GM23338 (cell line): ENCODE measurements at regions not wholly inside any gene's neighbourhood (a gene's known extent, or its start where the extent isn't known, plus 50 kb on each side); places are given as distances from the start of the nearest gene placed in this dataset.

Experiments used
- ATAC-seq: fragments of 200-7000 bp; cut with Tn5 transposase; 3 replicates; pipeline ENCODE4 v1.9.1; 2020
- DNase-seq: peaks from one replicate; pipeline ENCODE4 v3.0.0-alpha.2; 2015; ENCODE audit warnings: low spot score
- H2AFZ ChIP-seq: fragments of 200-600 bp; sonication (generic); 2 replicates; pipeline ENCODE4 v1.8.0; 2016; ENCODE audit warnings: antibody characterized with exemption, mild to moderate bottlenecking, moderate library complexity
- H3F3A ChIP-seq: fragments of 200-600 bp; sonication (generic); replicated peaks from 2 replicates; pipeline ENCODE4 v1.8.0; 2017; ENCODE audit warnings: antibody characterized with exemption, mixed run types, low read depth
- H3K27ac ChIP-seq: fragments of 200-600 bp; sonication (generic); 2 replicates; pipeline ENCODE4 v1.6.1; 2016; ENCODE audit warnings: low read depth
- H3K27me3 ChIP-seq: fragments of 200-600 bp; sonication (generic); 2 replicates; pipeline ENCODE4 v1.8.0; 2016; ENCODE audit warnings: mild to moderate bottlenecking, mixed run types, moderate library complexity; ENCODE audit not compliant: insufficient read depth
- H3K36me3 ChIP-seq: fragments of 200-600 bp; sonication (generic); 2 replicates; pipeline ENCODE4 v1.8.0; 2016; ENCODE audit warnings: mild to moderate bottlenecking; ENCODE audit not compliant: insufficient read depth
- H3K4me1 ChIP-seq: fragments of 200-600 bp; sonication (generic); 2 replicates; pipeline ENCODE4 v1.8.0; 2016; ENCODE audit warnings: mild to moderate bottlenecking, moderate library complexity; ENCODE audit not compliant: insufficient read depth
- H3K4me2 ChIP-seq: fragments of 200-600 bp; sonication (generic); 2 replicates; pipeline ENCODE4 v1.7.1; 2017; ENCODE audit warnings: mixed run types
- H3K4me3 ChIP-seq: fragments of 200-600 bp; sonication (generic); 2 replicates; pipeline ENCODE4 v1.6.1; 2016; ENCODE audit warnings: mixed run types
- H3K79me2 ChIP-seq: fragments of 200-600 bp; sonication (generic); replicated peaks from 2 replicates; pipeline ENCODE4 v1.8.0; 2017; ENCODE audit warnings: mild to moderate bottlenecking; ENCODE audit not compliant: insufficient read depth
- H3K9me2 ChIP-seq: fragments of 200-600 bp; sonication (generic); 2 replicates; pipeline ENCODE4 v1.8.0; 2017; ENCODE audit not compliant: insufficient read depth
- H4K20me1 ChIP-seq: fragments of 200-600 bp; sonication (generic); replicated peaks from 2 replicates; pipeline ENCODE4 v1.8.0; 2017; ENCODE audit warnings: mild to moderate bottlenecking; ENCODE audit not compliant: insufficient read depth
- H3K27ac Mint-ChIP-seq: 2 replicates; pipeline ENCODE4 v1.8.0; 2020; ENCODE audit warnings: inconsistent platforms, mild to moderate bottlenecking, moderate library complexity, mixed read lengths
- H3K27me3 Mint-ChIP-seq: 3 replicates; pipeline ENCODE4 v1.8.0; 2022; ENCODE audit warnings: low read depth, mild to moderate bottlenecking, moderate library complexity, mixed read lengths, inconsistent platforms; ENCODE audit not compliant: insufficient read depth, poor library complexity
- H3K36me3 Mint-ChIP-seq: 3 replicates; pipeline ENCODE4 v1.8.0; 2021; ENCODE audit warnings: low read depth, mild to moderate bottlenecking, inconsistent platforms, moderate library complexity, mixed read lengths
- H3K4me1 Mint-ChIP-seq: 3 replicates; pipeline ENCODE4 v1.8.0; 2020; ENCODE audit warnings: mild to moderate bottlenecking, inconsistent platforms, mixed read lengths
- H3K4me3 Mint-ChIP-seq: 3 replicates; pipeline ENCODE4 v1.8.0; 2021; ENCODE audit warnings: moderate library complexity, mild to moderate bottlenecking, inconsistent platforms, mixed read lengths
- H3K9me3 Mint-ChIP-seq: 3 replicates; pipeline ENCODE4 v1.8.0; 2020; ENCODE audit warnings: moderate library complexity, mild to moderate bottlenecking, inconsistent platforms, mixed read lengths
- CREB1 ChIP-seq: fragments of 250-450 bp; sonication (Bioruptor Pico); IDR thresholded peaks from 2 replicates; pipeline ENCODE4 v1.5.0; 2020; ENCODE audit warnings: low read depth, mild to moderate bottlenecking, moderate library complexity
- CTCF ChIP-seq, 2 experiments: fragments of 200-600 bp in 1 of 2; sonication (generic) in 1 of 2; conservative IDR thresholded peaks; 2 replicates each; pipeline versions ENCODE4 v1.5.1 to v1.6.1; 2016 to 2017; ENCODE audit warnings: antibody characterized with exemption in 2 of 2, low read depth in 2 of 2, mild to moderate bottlenecking in 2 of 2, moderate library complexity in 1 of 2
- ETS1 ChIP-seq: IDR thresholded peaks from 2 replicates; pipeline ENCODE4 v1.6.1; 2016; ENCODE audit warnings: antibody characterized with exemption
- EZH2 ChIP-seq: fragments of 200-600 bp; sonication (generic); IDR thresholded peaks from one replicate; pipeline ENCODE4 v1.8.0; 2017; ENCODE audit warnings: antibody characterized with exemption, mild to moderate bottlenecking, low read depth; ENCODE audit not compliant: unreplicated experiment
- JUNB ChIP-seq: IDR thresholded peaks from one replicate; pipeline ENCODE4 v1.6.1; 2016; ENCODE audit warnings: antibody characterized with exemption; ENCODE audit not compliant: unreplicated experiment
- NANOG ChIP-seq: IDR thresholded peaks from 2 replicates; pipeline ENCODE4 v1.6.1; 2016; ENCODE audit warnings: antibody characterized with exemption, borderline replicate concordance
- REST ChIP-seq: IDR thresholded peaks from one replicate; pipeline ENCODE4 v1.6.1; 2018; ENCODE audit warnings: antibody characterized with exemption; ENCODE audit not compliant: unreplicated experiment
- ZNF114 ChIP-seq: fragments of 250-450 bp; sonication (Bioruptor Pico); IDR thresholded peaks from 2 replicates; pipeline ENCODE4 v1.5.0; 2020; ENCODE audit warnings: mild to moderate bottlenecking, moderate library complexity

- no peak for TF ChIP-seq REST
- TF ChIP-seq NANOG: no peak
- no peak for TF ChIP-seq ETS1
- no peak for TF ChIP-seq JUNB
- no peak for TF ChIP-seq EZH2
- TF ChIP-seq CREB1 (CRISPR knock-in tag): no peak
These were observed 492.7 kb downstream of the PIK3C3 start (continued) for GRCh38 chr18:42447688-42448087.

GRCh38 chr18:42458226-42458625, 503.2 kb downstream of the PIK3C3 start:
- no peaks in the 10 kb centered on the region for H3K4me1 Mint-ChIP-seq
- peaks cover 5% of the 10 kb centered on the region for H3K27me3 Mint-ChIP-seq
- H3K27ac ChIP-seq: no peak overlapping the region
- DNase-seq (no peak), ATAC-seq (no peak)
- H3K4me3 ChIP-seq: no peak overlapping the region
- H3K36me3 ChIP-seq: no peaks in the 10 kb centered on the region
- no peaks in the 10 kb centered on the region for H3K27me3 ChIP-seq
- H3K79me2 ChIP-seq: no peaks in the 10 kb centered on the region
- H3K4me1 ChIP-seq: no peaks in the 10 kb centered on the region
- H3F3A ChIP-seq: no peaks in the 10 kb centered on the region
- no peaks in the 10 kb centered on the region for H3K9me3 Mint-ChIP-seq
- H3K27ac Mint-ChIP-seq: no peak overlapping the region
- H3K36me3 Mint-ChIP-seq: no peaks in the 10 kb centered on the region
- no peak overlapping the region for H3K4me3 Mint-ChIP-seq
- H4K20me1 ChIP-seq: no peaks in the 10 kb centered on the region
- H2AFZ ChIP-seq: no peak overlapping the region
- H3K9me2 ChIP-seq: peaks cover 5% of the 10 kb centered on the region; the same call in 1 of the 2 replicates
- TF ChIP-seq JUNB: no peak
- no peak for TF ChIP-seq CTCF (conservative IDR thresholded peaks at IDR 0.05; ENCODE audit: low read depth in 2 of 2)
- no peak overlapping the region for H3K4me2 ChIP-seq

- no peak for ATAC-seq
These were observed 504.8 kb downstream of the PIK3C3 start for GRCh38 chr18:42459873-42460272.

More at GRCh38 chr18:42459873-42460272, 504.8 kb downstream of the PIK3C3 start:
- Histone ChIP-seq H3K4me3 (no peak overlapping the region), H3K9me2 (no peaks in the 10 kb centered on the region; the same call in 1 of the 2 replicates), H3F3A (no peaks in the 10 kb centered on the region), H4K20me1 (no peaks in the 10 kb centered on the region), H2AFZ (no peak overlapping the region), H3K27ac (no peak overlapping the region), H3K27me3 (no peaks in the 10 kb centered on the region), H3K4me1 (no peaks in the 10 kb centered on the region), H3K79me2 (no peaks in the 10 kb centered on the region), H3K36me3 (no peaks in the 10 kb centered on the region), H3K4me2 (no peak overlapping the region)
- Mint-ChIP-seq H3K27me3 (peaks cover 5% of the 10 kb centered on the region), H3K4me3 (no peak overlapping the region), H3K4me1 (no peaks in the 10 kb centered on the region), H3K36me3 (no peaks in the 10 kb centered on the region), H3K9me3 (no peaks in the 10 kb centered on the region), H3K27ac (peak overlapping the region; percentile 17; the same call in 1 of the 2 replicates)
- TF ChIP-seq JUNB (no peak), REST (no peak), NANOG (no peak), ZNF114 (no peak), ETS1 (no peak)
- DNase-seq: no peak
